ENCODE measurements at regions not wholly inside any gene's neighbourhood (a gene's known extent, or its start where the extent isn't known, plus 50 kb on each side); places are given as distances from the start of the nearest gene placed in this dataset.

GRCh38 chr11:23590596-23591308, 730.5 kb upstream of the CCDC179 start:
- TF ChIP-seq CTCF (conservative IDR thresholded peaks at IDR 0.05; ENCODE audit: low read depth, low read length): no peak
- DNase-seq (ENCODE audit: low read depth): no peak

GRCh38 chr11:23594755-23595154, 734.5 kb upstream of the CCDC179 start:
- no peak for DNase-seq (ENCODE audit: low read depth)
- no peak for TF ChIP-seq CTCF (conservative IDR thresholded peaks at IDR 0.05; ENCODE audit: low read depth, low read length)
- H3K4me3 ChIP-seq (ENCODE audit: low read length): no peak overlapping the region

More at GRCh38 chr11:23590596-23591308, 730.5 kb upstream of the CCDC179 start:
- no peak overlapping the region for H3K4me3 ChIP-seq (ENCODE audit: low read length)

DNA sequence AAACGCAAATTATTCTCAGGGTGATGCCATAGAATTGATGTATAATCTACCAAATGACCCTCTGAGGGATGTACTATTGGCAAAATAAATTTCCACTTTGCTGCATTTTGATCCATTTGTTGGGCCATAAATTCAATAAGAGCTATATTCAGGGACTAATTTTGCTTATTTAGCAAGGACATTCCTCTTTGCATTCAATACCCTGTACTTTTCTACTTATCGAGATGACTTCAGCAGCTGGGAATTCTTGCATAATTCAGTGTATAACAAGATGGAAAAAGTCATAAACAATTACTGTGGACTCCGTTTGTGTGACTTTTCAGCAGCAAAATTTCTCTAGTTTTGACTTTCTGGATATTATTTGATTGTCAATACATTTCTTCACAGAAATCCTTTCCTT, 744.7 kb upstream of the CCDC179 start:
- TF ChIP-seq CTCF (conservative IDR thresholded peaks at IDR 0.05; ENCODE audit: low read depth, low read length): no peak
- no peak for DNase-seq (ENCODE audit: low read depth)
- no peak overlapping the region for H3K4me3 ChIP-seq (ENCODE audit: low read length)

- DNase-seq (ENCODE audit: low read depth): peak; percentile 11
- no peak overlapping the region for H3K4me3 ChIP-seq (ENCODE audit: low read length)
- TF ChIP-seq CTCF (conservative IDR thresholded peaks at IDR 0.05; ENCODE audit: low read depth, low read length): no peak
Measured at GRCh38 chr11:23606191-23606590, 745.9 kb upstream of the CCDC179 start.

DNA sequence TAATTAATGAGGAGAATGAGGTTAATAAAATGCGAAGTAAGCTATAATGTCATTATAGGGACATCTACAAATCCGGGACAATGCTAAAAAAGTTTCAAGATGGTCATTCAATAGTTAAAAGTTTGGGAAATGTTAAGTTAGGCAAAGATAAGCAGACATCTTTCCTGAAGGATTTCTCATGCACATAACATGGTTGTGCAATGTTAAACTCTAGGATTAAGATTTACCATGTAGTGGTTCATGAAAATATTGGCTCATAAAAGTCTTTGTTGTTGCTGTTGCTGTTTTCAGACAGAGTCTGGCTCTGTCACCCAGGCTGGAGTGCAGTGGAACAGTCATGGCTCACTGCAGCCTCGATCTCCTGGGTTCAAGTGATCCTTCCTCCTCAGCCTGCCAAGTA, 751.5 kb upstream of the CCDC179 start:
- DNase-seq (ENCODE audit: low read depth): no peak

GRCh38 chr11:23620617-23621016, 760.3 kb upstream of the CCDC179 start:
- no peak overlapping the region for H3K4me3 ChIP-seq (ENCODE audit: low read length)
- DNase-seq (ENCODE audit: low read depth): no peak
- no peak for TF ChIP-seq CTCF (conservative IDR thresholded peaks at IDR 0.05; ENCODE audit: low read depth, low read length)

More for the DNA sequence above, 751.5 kb upstream of the CCDC179 start:
- no peak overlapping the region for H3K4me3 ChIP-seq (ENCODE audit: low read length)
- no peak for TF ChIP-seq CTCF (conservative IDR thresholded peaks at IDR 0.05; ENCODE audit: low read depth, low read length)

DNA sequence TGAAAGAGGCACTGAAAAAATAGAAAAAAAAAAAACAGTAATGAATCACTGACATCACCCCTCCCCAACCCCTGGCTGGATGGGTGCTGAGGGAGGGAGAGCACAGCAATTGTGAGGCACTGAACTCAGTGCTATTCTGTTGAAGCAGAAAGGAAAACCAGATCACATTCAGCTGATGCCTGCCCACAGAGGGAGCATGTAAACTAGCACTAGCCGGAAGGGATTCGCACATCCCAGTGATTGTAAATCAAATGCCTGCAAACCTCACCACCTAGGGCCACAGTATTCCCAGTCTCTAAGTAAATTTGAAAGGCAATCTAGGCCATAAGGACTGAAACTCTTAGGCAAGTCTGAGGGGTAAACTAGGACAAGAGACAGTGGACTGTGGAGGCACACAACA, 772.0 kb upstream of the CCDC179 start:
- H3K4me3 ChIP-seq (ENCODE audit: low read length): no peak overlapping the region
- no peak for TF ChIP-seq CTCF (conservative IDR thresholded peaks at IDR 0.05; ENCODE audit: low read depth, low read length)
- DNase-seq (ENCODE audit: low read depth): no peak

Data from retinal pigment epithelial cell (primary cell).